ENCODE measurements at regions not wholly inside any gene's neighbourhood (a gene's known extent, or its start where the extent isn't known, plus 50 kb on each side); places are given as distances from the start of the nearest gene placed in this dataset.
A peak's percentile ranks its signal among the peaks of the same experiment; 100 is the strongest.

DNA sequence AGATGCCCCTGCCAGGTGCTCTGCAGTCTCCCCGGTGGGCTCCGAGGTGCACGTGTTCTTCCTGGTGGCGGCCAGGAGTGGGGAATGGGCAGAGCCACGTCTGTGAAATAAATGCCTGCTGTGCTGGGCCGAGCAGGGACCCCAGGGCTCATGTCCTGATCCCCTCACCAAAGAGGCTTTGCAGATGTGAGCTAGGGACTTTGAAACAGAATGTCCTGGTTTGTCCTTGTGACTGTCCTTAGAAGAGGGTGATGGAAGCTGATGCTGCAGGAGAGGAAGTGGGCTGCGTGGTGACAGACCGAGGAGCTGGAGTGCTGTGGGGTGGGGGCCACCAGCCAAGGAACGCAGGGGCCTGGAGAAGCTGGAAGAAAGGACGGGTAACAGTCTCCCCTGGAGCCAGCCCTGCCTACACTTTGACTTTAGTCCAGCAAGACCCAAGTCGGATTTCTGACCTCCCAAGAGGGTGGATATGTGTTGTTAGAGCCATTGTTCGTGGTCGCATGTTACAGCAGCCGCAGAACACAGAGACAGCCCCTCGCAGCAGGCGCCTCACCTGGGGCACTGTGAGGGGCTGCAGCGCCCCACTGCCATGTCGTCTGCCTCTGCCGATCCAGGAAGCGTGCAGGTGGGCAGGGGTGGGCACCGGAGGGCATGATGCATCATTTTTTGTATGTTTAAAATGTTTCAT is 217.9 kb upstream of the CIBAR2 start:
- DNase-seq (ENCODE audit: low read depth, low spot score), result no peak
- Histone ChIP-seq H3K36me3 (ENCODE audit: control insufficient read depth, insufficient read depth, low read length) (no peaks in the 10 kb centered on the region), H3K9me3 (ENCODE audit: control insufficient read depth, insufficient read depth, low read length) (no peaks in the 10 kb centered on the region), H3K27ac (ENCODE audit: low read length) (no peak overlapping the region), H3K4me1 (ENCODE audit: control insufficient read depth, insufficient read depth, low read length) (peaks cover 16% of the 10 kb centered on the region; the same call in 1 of the 2 replicates), H3K4me3 (ENCODE audit: low read length) (no peak overlapping the region), H3K27me3 (ENCODE audit: control insufficient read depth, insufficient read depth, low read length) (peaks cover 34% of the 10 kb centered on the region; the same call in 1 of the 2 replicates)
- no CpG with 5 or more reads among the region's 21 CpGs for WGBS (ENCODE audit: insufficient coverage, insufficient read length)

DNA sequence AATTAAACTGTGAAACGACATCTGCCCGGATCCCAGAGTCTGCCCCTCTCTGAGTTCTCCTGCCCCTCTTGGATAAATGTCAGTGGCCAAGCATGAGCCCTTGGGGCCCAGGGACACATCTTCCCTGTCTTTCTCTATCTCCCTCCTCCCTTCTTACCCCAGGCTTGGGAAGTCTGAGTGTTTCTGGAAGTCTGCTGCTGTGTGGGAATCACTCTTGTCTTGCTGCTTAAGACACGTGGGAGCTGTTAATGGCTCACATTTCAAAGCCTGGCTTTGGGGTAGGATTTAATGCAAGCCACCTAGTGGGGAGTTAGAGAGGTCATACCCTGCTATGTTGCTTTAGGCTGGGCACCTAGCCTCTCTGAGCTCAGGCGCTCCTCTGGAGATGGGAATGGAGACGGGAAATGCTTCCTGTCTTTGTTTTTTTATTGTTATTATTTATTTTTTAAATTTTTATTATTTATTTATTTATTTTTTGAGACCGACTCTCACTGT is 218.5 kb upstream of the CIBAR2 start:
- peak; percentile 77 for DNase-seq (ENCODE audit: low read depth, low spot score)
- Histone ChIP-seq H3K4me1 (ENCODE audit: control insufficient read depth, insufficient read depth, low read length) (peaks cover 20% of the 10 kb centered on the region), H3K4me3 (ENCODE audit: low read length) (no peak overlapping the region), H3K27ac (ENCODE audit: low read length) (no peak overlapping the region), H3K36me3 (ENCODE audit: control insufficient read depth, insufficient read depth, low read length) (no peaks in the 10 kb centered on the region), H3K9me3 (ENCODE audit: control insufficient read depth, insufficient read depth, low read length) (no peaks in the 10 kb centered on the region), H3K27me3 (ENCODE audit: control insufficient read depth, insufficient read depth, low read length) (peaks cover 34% of the 10 kb centered on the region; the same call in 1 of the 2 replicates)
- WGBS (ENCODE audit: insufficient coverage, insufficient read length), result no CpG with 5 or more reads among the region's 6 CpGs

DNA sequence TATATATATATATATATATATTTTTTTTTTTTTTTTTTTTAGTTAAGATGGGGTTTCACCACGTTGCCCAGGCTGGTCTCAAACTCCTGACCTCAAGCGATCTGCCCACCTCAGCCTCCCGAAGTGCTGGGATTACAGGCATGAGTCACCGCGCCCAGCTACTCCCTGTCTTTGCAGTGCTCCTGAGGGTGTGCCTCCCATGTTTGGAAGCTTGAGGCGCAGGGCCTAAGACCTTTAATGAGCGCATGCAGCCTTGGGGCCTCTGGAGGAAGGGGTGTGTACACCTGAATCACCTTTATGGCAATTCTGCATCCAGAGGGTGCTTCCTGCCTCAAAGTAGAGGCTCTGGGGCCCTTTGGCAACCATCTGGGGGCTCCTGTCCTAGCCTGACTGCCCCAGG is 219.4 kb upstream of the CIBAR2 start:
- Histone ChIP-seq H3K4me1 (ENCODE audit: control insufficient read depth, insufficient read depth, low read length) (peaks cover 22% of the 10 kb centered on the region), H3K27me3 (ENCODE audit: control insufficient read depth, insufficient read depth, low read length) (peaks cover 40% of the 10 kb centered on the region; the same call in 1 of the 2 replicates), H3K27ac (ENCODE audit: low read length) (no peak overlapping the region), H3K36me3 (ENCODE audit: control insufficient read depth, insufficient read depth, low read length) (no peaks in the 10 kb centered on the region), H3K9me3 (ENCODE audit: control insufficient read depth, insufficient read depth, low read length) (no peaks in the 10 kb centered on the region), H3K4me3 (ENCODE audit: low read length) (no peak overlapping the region)
- no peak for DNase-seq (ENCODE audit: low read depth, low spot score)
- no CpG with 5 or more reads among the region's 7 CpGs for WGBS (ENCODE audit: insufficient coverage, insufficient read length)

DNA sequence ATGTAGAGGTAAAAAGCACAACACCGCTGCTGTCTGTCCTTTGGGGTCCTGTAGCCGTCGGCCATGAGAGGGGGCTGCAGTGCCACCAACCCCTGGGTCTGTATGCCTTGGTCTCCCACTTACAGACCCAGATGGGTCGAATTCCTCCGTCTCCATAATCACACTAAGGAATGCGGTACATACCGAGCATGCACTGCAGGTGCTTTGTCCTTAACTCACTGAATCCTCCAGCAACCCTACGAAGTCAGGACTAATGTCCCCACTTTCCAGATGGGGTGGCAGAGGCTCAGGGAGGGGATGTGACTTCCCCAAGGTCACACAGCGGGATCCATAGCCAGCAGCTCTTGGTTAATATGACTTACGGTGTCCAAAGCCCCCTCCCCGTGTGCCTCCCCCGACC is 219.9 kb upstream of the CIBAR2 start:
- DNase-seq (ENCODE audit: low read depth, low spot score), result no peak
- H3K27me3 ChIP-seq (ENCODE audit: control insufficient read depth, insufficient read depth, low read length), result peaks cover 40% of the 10 kb centered on the region; the same call in 1 of the 2 replicates
- no peaks in the 10 kb centered on the region for H3K36me3 ChIP-seq (ENCODE audit: control insufficient read depth, insufficient read depth, low read length)
- H3K4me1 ChIP-seq (ENCODE audit: control insufficient read depth, insufficient read depth, low read length), result peaks cover 19% of the 10 kb centered on the region
- H3K4me3 ChIP-seq (ENCODE audit: low read length), result no peak overlapping the region
- no peak overlapping the region for H3K27ac ChIP-seq (ENCODE audit: low read length)
- no CpG with 5 or more reads among the region's 12 CpGs for WGBS (ENCODE audit: insufficient coverage, insufficient read length)
- no peaks in the 10 kb centered on the region for H3K9me3 ChIP-seq (ENCODE audit: control insufficient read depth, insufficient read depth, low read length)

DNA sequence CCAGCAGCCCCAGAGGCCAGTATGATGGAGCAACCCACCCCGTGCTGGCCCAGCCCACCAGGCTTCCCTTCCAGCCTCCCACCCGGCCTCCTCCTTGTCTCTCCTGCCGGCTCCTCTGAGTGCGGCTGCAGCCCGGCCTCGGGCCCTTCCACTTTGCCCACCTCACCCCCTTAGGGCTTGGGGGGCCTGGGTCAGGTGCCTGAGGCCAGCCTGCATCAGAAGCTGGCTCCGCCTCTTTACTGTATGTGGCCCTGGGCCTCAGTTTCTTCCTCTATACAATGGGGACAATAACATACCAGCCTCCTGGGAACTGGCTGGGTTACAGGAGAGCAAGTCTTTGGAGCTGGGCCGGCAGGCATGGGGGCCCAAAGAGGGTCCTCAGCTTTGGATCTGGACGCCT is 221.1 kb upstream of the CIBAR2 start:
- no CpG with 5 or more reads among the region's 9 CpGs for WGBS (ENCODE audit: insufficient coverage, insufficient read length)
- peaks cover 19% of the 10 kb centered on the region for H3K4me1 ChIP-seq (ENCODE audit: control insufficient read depth, insufficient read depth, low read length)
- H3K4me3 ChIP-seq (ENCODE audit: low read length), result no peak overlapping the region
- no peak for DNase-seq (ENCODE audit: low read depth, low spot score)
- H3K27me3 ChIP-seq (ENCODE audit: control insufficient read depth, insufficient read depth, low read length), result peaks cover 40% of the 10 kb centered on the region; the same call in 1 of the 2 replicates
- no peaks in the 10 kb centered on the region for H3K9me3 ChIP-seq (ENCODE audit: control insufficient read depth, insufficient read depth, low read length)
- no peak overlapping the region for H3K27ac ChIP-seq (ENCODE audit: low read length)
- no peaks in the 10 kb centered on the region for H3K36me3 ChIP-seq (ENCODE audit: control insufficient read depth, insufficient read depth, low read length)

DNA sequence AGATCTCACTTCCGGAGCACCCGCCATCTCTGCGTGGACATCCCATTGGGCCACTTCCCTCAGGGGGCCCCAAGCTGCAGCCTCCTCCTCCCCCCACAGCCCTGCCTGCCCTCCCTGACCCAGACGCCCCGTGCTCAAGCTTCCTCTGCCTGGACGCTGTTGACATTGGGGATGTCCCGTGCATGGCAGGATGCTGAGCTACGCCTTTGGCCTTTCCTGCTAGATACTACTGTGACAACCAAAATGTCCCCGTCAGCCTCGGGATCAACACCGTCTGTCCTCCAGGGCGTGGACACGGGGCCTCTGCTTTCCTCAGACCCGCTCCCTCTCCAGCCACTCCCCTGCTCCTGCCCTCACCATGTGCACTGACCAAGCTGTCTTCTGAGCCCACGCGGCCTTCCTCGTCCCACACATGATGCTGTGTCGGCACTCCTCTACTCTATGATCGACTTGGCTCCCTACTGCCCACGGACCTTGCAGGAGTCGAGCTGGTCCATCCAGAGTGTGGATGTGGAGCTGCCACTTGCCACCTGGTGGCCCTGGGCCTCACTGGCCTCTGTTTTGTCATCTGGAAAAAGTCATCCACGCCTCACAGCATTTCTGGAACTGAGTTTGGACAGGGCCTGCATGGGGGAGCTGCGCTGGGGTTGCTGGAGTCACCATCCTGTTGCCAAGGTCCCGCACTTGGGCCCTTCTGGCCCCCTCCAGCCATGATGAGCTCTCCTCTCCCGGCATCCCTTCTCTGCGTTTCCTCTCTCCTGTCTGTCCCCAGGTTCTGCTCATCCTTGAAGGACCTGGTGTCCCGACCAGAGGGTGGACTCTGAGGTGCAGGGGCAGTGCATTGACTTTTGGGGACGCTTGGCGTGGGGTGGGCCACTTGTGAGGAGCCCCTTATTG is 221.7 kb upstream of the CIBAR2 start:
- no peak overlapping the region for H3K27ac ChIP-seq (ENCODE audit: low read length)
- no peaks in the 10 kb centered on the region for H3K9me3 ChIP-seq (ENCODE audit: control insufficient read depth, insufficient read depth, low read length)
- DNase-seq (ENCODE audit: low read depth, low spot score), result no peak
- H3K36me3 ChIP-seq (ENCODE audit: control insufficient read depth, insufficient read depth, low read length), result no peaks in the 10 kb centered on the region
- no peak overlapping the region for H3K4me3 ChIP-seq (ENCODE audit: low read length)
- H3K4me1 ChIP-seq (ENCODE audit: control insufficient read depth, insufficient read depth, low read length), result peaks cover 18% of the 10 kb centered on the region
- WGBS (ENCODE audit: insufficient coverage, insufficient read length), result no CpG with 5 or more reads among the region's 29 CpGs
- peaks cover 40% of the 10 kb centered on the region; the same call in 1 of the 2 replicates for H3K27me3 ChIP-seq (ENCODE audit: control insufficient read depth, insufficient read depth, low read length)

DNA sequence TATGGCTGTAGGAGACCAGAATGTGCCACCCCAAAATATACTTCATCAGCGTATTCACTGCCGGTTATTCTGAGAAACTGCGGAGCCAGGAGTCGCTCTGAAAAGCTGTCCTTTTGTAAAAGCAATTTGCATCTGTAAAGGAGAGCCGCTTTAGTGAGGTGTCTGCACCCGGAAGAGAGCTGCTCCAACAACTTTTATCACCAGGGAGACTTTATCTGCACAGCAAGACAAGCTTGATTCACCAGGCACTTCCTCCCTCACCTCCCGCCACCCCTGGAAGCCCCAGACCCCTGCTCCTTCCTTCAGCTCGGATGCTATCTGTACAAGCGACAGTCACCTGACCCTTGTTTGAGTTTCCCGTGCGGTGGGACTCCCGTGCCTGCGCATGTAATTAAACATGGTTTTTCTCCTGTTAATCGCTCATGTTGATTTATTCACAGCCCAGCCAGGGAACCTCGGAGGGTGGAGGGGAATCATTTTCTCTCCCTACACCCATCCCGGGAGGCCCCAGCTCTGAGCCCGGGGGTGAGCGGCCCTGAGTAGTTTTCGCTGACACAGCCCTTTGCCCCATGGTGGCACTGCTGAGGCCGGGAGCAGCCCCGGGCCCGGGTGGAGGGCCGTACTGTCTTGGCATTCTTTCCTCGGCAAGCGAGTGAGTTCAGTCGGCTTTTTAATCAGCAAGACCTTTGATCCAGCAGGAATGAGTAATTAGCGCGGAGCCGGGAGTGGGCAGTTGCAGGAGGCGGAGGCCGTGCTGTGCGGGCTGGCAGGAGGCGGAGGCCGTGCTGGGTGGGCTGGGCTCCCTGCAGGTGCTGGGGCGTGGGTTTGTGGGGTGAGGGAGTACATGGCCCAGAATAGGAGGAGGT is 222.7 kb upstream of the CIBAR2 start:
- no peaks in the 10 kb centered on the region for H3K36me3 ChIP-seq (ENCODE audit: control insufficient read depth, insufficient read depth, low read length)
- H3K4me3 ChIP-seq (ENCODE audit: low read length), result no peak overlapping the region
- WGBS (ENCODE audit: insufficient coverage, insufficient read length), result no CpG with 5 or more reads among the region's 35 CpGs
- no peak overlapping the region for H3K27ac ChIP-seq (ENCODE audit: low read length)
- H3K4me1 ChIP-seq (ENCODE audit: control insufficient read depth, insufficient read depth, low read length), result peaks cover 18% of the 10 kb centered on the region
- peaks cover 38% of the 10 kb centered on the region; the same call in 1 of the 2 replicates for H3K27me3 ChIP-seq (ENCODE audit: control insufficient read depth, insufficient read depth, low read length)
- no peak for DNase-seq (ENCODE audit: low read depth, low spot score)
- H3K9me3 ChIP-seq (ENCODE audit: control insufficient read depth, insufficient read depth, low read length), result no peaks in the 10 kb centered on the region

DNA sequence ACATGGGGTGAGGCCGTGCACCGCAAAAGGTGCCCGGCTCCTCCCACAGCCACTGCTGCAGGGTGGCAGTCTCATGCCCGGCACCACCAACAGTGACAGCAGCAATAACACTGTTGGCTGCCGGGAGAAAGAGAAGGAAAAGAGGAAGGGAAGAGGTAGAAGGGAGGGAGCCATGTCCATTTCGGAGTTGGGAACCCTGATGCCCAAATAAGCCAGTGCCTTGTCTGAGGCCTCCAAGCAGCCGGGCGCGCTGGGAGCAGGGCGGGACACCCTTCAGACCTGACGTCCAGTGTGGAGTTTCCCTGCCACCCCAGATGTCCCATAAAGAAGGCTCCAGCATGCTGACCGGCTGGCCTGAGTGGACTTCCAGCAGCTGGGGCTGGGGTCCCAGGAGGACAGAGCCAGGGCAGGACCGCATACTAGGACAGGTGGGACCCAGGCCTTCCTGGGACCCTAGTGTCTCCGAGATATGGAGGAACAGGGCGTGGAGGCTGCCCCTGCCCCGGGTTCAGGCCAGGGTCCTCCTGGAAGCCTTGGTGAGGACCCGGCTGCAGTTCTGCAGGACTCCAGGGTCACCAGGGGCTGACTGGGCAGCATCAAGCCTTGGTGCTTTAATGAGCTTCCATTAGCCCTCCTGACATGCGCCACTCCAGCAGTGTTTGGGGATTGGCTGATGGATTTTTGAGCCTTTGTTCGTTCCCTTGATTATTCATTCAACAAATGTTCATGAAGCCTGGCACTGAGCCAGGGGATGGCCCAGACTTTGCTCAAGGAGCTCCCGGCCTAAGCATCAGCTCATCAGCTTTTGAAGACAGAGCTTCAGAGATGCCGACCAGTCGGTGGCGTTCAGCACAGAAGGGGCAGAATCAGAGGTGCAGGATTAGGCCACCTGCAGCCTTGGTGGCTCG is 223.6 kb upstream of the CIBAR2 start:
- Histone ChIP-seq H3K4me1 (ENCODE audit: control insufficient read depth, insufficient read depth, low read length) (peaks cover 16% of the 10 kb centered on the region), H3K27ac (ENCODE audit: low read length) (no peak overlapping the region), H3K4me3 (ENCODE audit: low read length) (no peak overlapping the region), H3K36me3 (ENCODE audit: control insufficient read depth, insufficient read depth, low read length) (no peaks in the 10 kb centered on the region), H3K27me3 (ENCODE audit: control insufficient read depth, insufficient read depth, low read length) (peaks cover 30% of the 10 kb centered on the region; the same call in 1 of the 2 replicates), H3K9me3 (ENCODE audit: control insufficient read depth, insufficient read depth, low read length) (no peaks in the 10 kb centered on the region)
- no peak for DNase-seq (ENCODE audit: low read depth, low spot score)
- WGBS (ENCODE audit: insufficient coverage, insufficient read length), result no CpG with 5 or more reads among the region's 24 CpGs

DNA sequence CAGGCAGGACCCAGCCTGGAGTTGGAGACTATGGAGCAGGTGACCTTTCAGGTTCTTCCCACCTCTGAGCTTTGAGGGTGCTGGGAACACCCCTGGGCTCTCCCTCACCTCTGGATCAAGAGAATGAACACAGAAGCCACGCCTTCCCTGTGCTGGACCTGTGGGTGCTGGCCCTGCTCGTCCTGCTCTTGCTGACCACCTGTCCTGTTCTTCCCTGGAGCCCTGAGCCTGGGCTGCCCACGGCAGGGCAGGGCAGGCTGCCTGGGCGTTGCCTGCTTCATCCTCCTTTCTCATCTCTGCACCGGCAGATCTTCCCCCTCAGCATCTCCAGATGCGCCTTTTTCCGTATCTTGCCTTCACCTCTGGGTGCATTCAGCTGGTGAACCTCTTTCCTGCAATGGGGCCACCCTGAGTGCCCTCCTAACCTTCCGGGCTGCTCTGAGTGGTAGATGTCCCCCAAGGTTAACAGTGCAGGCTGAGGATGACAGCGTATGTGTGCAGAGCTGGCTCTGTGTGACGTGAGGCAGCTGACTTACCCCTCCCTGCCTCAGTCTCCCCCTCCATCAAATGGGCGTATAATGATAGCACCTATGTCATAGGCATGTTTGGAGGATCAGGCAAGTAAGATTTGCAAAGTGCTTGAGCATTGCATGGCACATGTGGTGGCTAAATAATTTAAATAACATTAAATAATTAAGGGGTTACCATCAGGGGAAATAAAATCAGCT is 225.8 kb upstream of the CIBAR2 start:
- H3K27ac ChIP-seq (ENCODE audit: low read length), result no peak overlapping the region
- DNase-seq (ENCODE audit: low read depth, low spot score), result no peak
- WGBS (ENCODE audit: insufficient coverage, insufficient read length), result no CpG with 5 or more reads among the region's 11 CpGs

More for the DNA sequence above, 225.8 kb upstream of the CIBAR2 start:
- peaks cover 18% of the 10 kb centered on the region; the same call in 1 of the 2 replicates for H3K27me3 ChIP-seq (ENCODE audit: control insufficient read depth, insufficient read depth, low read length)
- no peaks in the 10 kb centered on the region for H3K9me3 ChIP-seq (ENCODE audit: control insufficient read depth, insufficient read depth, low read length)
- H3K36me3 ChIP-seq (ENCODE audit: control insufficient read depth, insufficient read depth, low read length), result no peaks in the 10 kb centered on the region
- H3K4me1 ChIP-seq (ENCODE audit: control insufficient read depth, insufficient read depth, low read length), result peaks cover 12% of the 10 kb centered on the region
- no peak overlapping the region for H3K4me3 ChIP-seq (ENCODE audit: low read length)

Measured in iPS DF 6.9 (cell line).